Parathyroid adenoma (tissue), 2 donors: ENCODE measurements at regions not wholly inside any gene's neighbourhood (a gene's known extent, or its start where the extent isn't known, plus 50 kb on each side); places are given as distances from the start of the nearest gene placed in this dataset.

Experiments
- H2AFZ ChIP-seq: fragments of 300-600 bp; sonication (generic); one replicate; pipeline ENCODE4 v1.7.0; 2017; ENCODE audit warnings: antibody characterized with exemption, mild to moderate bottlenecking
- H3K27ac ChIP-seq: fragments of 300-600 bp; sonication (generic); one replicate; pipeline ENCODE4 v1.7.0; 2017
- H3K27me3 ChIP-seq: fragments of 300-600 bp; sonication (generic); one replicate; pipeline ENCODE4 v1.7.0; 2017; ENCODE audit warnings: low read length; ENCODE audit not compliant: control insufficient read depth, insufficient read depth
- H3K36me3 ChIP-seq: fragments of 300-600 bp; sonication (generic); one replicate; pipeline ENCODE4 v1.7.0; 2017; ENCODE audit warnings: low read length; ENCODE audit not compliant: control insufficient read depth, insufficient read depth
- H3K4me1 ChIP-seq: fragments of 300-600 bp; sonication (generic); one replicate; pipeline ENCODE4 v1.7.0; 2017; ENCODE audit warnings: control low read depth
- H3K4me2 ChIP-seq: fragments of 300-600 bp; sonication (generic); one replicate; pipeline ENCODE4 v1.7.0; 2017; ENCODE audit warnings: low read length
- H3K4me3 ChIP-seq: fragments of 300-600 bp; sonication (generic); one replicate; pipeline ENCODE4 v1.7.0; 2017; ENCODE audit warnings: low read depth, low read length
- H3K79me2 ChIP-seq: fragments of 300-600 bp; sonication (generic); one replicate; pipeline ENCODE4 v1.7.0; 2017; ENCODE audit warnings: control low read depth
- H3K9ac ChIP-seq: fragments of 300-600 bp; sonication (generic); one replicate; pipeline ENCODE4 v1.7.0; 2017; ENCODE audit warnings: mild to moderate bottlenecking
- H3K9me3 ChIP-seq: fragments of 300-600 bp; sonication (generic); one replicate; pipeline ENCODE4 v1.7.0; 2017; ENCODE audit warnings: low read length; ENCODE audit not compliant: control insufficient read depth
- TF ChIP-seq, protein P1 (sequence below): fragments of 300-600 bp; sonication (generic); IDR thresholded peaks from one replicate; pipeline ENCODE4 v1.7.0; 2017; ENCODE audit warnings: antibody characterized with exemption, mild to moderate bottlenecking
- donor health status: primary hyperparathyroidism.

DNA sequence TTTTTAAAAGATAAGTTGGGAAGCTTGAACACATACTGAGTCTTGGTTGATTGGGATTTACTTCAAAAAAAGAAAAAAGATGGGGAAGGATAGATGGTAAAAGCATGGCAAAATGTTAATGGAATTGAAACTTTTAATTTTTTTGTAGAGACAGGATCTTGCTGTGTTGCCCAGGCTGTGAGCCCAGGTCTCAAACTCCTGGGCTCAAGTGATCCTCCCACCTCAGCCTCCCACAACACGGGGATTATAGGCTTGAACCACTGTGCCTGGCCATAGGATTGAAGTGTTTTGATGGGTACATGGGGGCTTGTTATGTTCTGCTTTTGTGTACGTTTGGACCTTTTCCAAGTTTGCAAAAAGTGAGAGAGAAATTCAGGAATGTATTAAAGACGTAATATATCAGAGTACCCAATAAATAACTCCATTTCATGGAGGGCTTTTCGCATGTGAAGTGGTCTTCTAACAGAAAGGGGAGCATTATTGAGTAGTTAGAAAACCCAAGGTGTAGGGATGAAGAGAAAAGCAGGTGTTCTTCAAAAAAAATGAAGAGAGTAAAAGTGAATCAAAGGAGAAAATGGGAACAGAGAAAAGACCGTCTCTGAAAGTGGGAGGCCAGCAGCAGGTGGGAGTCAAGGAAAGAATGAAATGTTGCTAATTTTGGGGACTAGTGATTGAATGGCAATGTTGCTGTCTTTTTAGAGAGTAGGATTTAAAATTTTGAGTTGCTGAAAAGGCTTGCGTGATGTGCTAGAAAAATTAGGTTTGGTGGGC is 55.2 kb downstream of the GARRE1 start:
- peaks cover 14% of the 10 kb centered on the region for H3K4me1 ChIP-seq
- no peak overlapping the region for H3K4me3 ChIP-seq
- H3K27ac ChIP-seq, result peak overlapping the region; percentile 39
- no peak overlapping the region for H3K4me2 ChIP-seq
- H3K79me2 ChIP-seq, result peaks cover 40% of the 10 kb centered on the region
- H3K9me3 ChIP-seq, result no peaks in the 10 kb centered on the region
- no peaks in the 10 kb centered on the region for H3K36me3 ChIP-seq
- H3K27me3 ChIP-seq, result no peaks in the 10 kb centered on the region
- TF ChIP-seq, protein P1, sequence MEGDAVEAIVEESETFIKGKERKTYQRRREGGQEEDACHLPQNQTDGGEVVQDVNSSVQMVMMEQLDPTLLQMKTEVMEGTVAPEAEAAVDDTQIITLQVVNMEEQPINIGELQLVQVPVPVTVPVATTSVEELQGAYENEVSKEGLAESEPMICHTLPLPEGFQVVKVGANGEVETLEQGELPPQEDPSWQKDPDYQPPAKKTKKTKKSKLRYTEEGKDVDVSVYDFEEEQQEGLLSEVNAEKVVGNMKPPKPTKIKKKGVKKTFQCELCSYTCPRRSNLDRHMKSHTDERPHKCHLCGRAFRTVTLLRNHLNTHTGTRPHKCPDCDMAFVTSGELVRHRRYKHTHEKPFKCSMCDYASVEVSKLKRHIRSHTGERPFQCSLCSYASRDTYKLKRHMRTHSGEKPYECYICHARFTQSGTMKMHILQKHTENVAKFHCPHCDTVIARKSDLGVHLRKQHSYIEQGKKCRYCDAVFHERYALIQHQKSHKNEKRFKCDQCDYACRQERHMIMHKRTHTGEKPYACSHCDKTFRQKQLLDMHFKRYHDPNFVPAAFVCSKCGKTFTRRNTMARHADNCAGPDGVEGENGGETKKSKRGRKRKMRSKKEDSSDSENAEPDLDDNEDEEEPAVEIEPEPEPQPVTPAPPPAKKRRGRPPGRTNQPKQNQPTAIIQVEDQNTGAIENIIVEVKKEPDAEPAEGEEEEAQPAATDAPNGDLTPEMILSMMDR, result no peak
- H2AFZ ChIP-seq, result no peak overlapping the region
- no peak overlapping the region for H3K9ac ChIP-seq

DNA sequence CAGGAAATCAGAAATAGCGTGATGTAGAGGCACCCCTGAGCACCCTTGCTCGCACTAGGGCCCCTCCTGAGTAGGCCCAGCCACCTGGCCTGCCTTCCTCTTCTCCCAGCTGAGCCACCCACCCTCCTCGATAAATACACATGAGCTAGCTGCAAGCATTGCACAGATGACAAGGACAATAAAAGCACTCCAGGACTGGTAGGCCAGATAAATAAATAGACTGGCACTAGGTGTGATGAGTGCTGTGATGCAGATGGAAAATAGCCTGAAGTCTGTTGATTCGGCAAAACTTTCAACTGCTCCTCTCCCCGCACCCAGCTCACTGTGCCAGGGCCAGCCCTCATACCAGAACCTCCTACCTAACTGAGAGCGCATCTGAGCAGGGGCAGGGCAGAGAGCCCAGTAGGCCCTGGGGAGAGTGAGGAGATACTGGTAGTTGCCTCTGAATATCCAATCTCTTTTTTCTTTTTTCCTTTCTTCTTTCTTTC is 54.5 kb upstream of the GPI start:
- Histone ChIP-seq H3K4me1 (peaks cover 16% of the 10 kb centered on the region), H3K4me3 (no peak overlapping the region), H2AFZ (peak overlapping the region; percentile 40), H3K9me3 (no peaks in the 10 kb centered on the region), H3K27me3 (no peaks in the 10 kb centered on the region), H3K4me2 (no peak overlapping the region), H3K79me2 (peaks cover 38% of the 10 kb centered on the region), H3K27ac (peak overlapping the region; percentile 39), H3K36me3 (no peaks in the 10 kb centered on the region), H3K9ac (no peak overlapping the region)
- TF ChIP-seq, protein P1, result no peak

DNA sequence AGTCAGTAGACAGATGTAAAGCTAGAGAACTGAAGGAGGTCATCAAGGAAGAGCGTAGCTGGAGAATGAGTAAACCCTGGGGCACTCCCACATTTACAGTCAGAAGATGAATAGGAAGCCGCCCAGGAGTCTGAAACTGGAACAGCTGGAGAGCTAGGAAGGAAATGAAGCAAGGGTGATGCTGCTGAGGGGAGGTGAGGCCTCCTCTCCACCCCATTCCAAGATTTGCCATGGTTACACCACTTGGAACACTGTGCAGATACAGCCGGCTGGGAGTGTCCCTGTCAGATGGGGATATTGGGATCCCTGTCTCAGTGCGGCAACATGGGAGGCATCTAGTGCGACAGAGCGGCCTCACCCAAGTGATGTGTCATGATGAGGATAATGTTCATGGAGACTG is 51.8 kb upstream of the GPI start:
- Histone ChIP-seq H3K27ac (no peak overlapping the region), H3K9ac (no peak overlapping the region), H3K4me3 (no peak overlapping the region), H3K4me1 (peaks cover 29% of the 10 kb centered on the region), H2AFZ (no peak overlapping the region), H3K9me3 (no peaks in the 10 kb centered on the region), H3K27me3 (no peaks in the 10 kb centered on the region), H3K36me3 (no peaks in the 10 kb centered on the region), H3K4me2 (no peak overlapping the region), H3K79me2 (peaks cover 44% of the 10 kb centered on the region)
- TF ChIP-seq, protein P1, result no peak

DNA sequence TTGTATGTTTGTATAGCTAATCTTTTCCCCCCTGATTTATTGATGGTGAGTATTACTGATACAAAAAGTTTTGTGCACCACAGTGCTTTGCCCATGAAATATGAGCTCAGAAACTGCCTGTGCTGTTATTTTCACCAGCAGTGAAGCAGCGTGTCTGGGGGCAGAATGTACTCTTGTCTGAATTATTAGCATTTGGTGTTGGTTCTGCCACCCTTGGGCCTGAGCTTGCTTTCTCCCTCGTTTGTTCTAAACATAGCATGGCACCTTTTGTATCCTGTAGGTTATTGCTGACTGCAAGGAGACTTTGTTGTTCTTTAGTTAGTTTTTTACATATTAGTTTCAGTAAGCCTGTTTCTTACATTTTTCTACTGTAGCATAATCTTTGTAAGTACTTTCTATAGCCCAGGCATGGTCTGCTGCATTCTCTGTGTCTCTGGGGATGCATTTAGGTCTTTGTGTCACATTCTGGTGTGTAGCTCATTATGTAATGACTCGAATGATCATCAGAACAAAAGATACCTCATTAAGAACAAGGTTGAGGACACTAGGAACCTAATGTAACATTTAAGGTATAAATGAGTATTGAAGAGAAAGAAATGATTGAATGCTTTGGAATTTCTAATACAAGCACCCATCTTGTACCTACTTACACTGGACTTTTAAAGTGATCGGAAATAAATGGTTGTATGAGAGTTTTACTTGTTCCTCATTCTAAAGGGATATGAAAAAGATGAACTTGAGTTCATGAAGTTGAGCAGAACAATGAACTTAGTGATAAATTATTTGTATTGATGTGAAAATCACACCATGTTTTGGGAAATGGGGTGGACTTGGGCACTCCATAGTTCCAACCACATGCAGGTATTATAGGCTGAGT is 50.3 kb upstream of the GPI start:
- H2AFZ ChIP-seq, result no peak overlapping the region
- H3K27ac ChIP-seq, result no peak overlapping the region
- peaks cover 29% of the 10 kb centered on the region for H3K4me1 ChIP-seq
- H3K36me3 ChIP-seq, result no peaks in the 10 kb centered on the region
- H3K27me3 ChIP-seq, result no peaks in the 10 kb centered on the region
- TF ChIP-seq, protein P1, result no peak
- H3K4me3 ChIP-seq, result no peak overlapping the region
- no peaks in the 10 kb centered on the region for H3K9me3 ChIP-seq
- no peak overlapping the region for H3K9ac ChIP-seq
- peaks cover 39% of the 10 kb centered on the region for H3K79me2 ChIP-seq
- peak overlapping the region; percentile 20 for H3K4me2 ChIP-seq
